Mucosa of gallbladder (tissue), 1 donor: ENCODE measurements at regions not wholly inside any gene's neighbourhood (a gene's known extent, or its start where the extent isn't known, plus 50 kb on each side); places are given as distances from the start of the nearest gene placed in this dataset.

Experiments used
- DNase-seq: peaks from one replicate; pipeline ENCODE4 v3.0.0-alpha.2; 2020; ENCODE audit warnings: low spot score
- donor health status: DM: no; HTN: no; CAD: no.

DNA sequence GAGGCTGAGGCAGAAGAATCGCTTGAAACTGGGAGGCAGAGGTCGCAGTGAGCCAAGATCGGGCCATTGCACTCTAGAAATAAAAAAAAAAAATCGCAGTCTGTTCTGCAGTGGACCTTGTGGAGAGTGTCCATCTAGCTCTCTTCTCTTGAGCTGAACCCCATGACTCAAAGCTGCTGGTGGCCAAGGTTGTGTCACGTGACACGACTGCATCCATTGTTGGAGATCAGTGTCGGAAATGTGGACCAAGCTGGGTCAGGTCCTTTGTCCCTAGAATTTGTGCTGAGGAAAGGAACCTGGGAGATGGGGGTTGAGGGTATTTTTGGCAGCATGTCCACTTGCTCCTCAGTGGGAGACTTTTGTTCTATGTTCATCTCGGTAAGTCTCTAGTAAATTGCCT lies 564.8 kb upstream of the CDH4 start:
- no peak for DNase-seq

DNA sequence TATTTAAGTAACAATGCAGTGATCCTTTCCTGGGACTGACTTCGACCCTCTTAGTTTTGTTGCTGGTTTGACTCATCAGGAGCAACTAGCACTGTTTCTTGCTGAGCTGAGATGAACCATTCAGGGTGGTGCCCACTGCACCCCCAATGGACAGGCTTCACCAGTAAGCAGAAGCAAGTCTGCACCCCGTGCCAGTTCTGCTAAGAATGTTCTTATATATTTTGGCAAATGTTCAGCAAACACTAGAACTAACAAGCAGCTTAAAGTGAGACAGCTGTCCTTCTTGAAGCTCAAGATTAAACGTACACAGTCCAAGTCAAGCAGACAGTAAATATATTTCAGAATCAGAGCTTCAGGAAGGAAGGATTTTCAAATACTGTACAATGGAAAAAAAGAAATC lies 561.3 kb upstream of the CDH4 start:
- no peak for DNase-seq

DNA sequence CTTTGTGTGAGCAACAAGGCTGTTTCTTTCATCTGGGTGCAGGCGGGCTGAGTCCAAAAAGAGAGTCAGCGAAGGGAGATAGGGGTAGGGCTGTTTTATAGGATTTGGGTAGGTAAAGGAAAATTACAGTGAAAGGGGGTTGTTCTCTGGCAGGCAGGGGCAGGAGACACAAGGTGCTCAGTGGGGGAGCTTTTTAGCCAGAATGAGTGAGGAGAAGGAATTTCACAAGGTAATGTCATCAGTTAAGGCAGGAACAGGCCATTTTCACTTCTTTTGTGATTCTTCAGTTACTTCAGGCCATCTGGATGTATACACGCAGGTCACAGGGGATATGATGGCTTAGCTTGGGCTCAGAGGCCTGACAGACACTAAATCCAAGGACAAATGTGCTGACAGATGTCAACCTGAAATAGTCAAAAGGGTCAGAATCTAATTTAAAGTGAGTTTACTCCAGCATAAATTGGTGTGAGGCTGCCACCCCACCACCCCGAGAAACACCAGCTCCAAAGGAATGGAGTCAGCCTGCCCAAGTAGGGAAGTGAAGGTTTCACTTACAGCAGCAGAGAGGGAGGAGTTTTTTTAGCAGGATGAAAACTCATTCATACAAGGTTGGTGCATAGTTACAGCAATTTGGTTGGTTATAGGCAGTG lies 560.0 kb upstream of the CDH4 start:
- DNase-seq, result no peak

DNA sequence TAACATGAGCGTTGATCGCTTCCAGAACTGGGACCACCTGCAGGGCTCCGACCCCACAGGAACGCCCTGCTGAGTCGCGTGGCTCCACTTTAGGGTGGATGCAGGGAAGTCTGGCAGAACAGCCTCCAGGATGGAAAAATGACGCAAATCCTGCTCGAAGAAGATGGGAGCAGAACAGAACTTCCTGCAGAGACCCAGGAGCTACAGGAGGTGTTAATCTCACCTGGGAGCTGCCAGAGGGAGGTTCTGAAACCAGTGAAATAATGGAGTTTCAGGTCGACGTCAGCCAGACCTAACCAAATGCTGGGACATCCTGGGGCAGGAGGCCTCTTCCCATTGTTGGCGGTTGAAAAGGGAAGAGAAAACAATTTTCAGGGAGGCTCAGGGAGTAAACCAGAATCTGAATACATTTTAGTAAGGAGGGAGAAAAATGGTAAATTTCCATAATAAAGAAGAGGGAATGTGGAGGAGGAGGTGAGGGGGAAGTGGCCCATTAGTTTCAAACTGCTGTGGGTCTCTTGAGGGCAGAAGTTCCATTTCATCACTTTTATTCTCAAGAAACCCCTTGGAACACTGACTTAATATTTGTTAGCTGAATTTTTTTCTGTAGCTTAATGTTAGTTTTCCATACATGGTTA lies 558.4 kb upstream of the CDH4 start:
- no peak for DNase-seq

DNA sequence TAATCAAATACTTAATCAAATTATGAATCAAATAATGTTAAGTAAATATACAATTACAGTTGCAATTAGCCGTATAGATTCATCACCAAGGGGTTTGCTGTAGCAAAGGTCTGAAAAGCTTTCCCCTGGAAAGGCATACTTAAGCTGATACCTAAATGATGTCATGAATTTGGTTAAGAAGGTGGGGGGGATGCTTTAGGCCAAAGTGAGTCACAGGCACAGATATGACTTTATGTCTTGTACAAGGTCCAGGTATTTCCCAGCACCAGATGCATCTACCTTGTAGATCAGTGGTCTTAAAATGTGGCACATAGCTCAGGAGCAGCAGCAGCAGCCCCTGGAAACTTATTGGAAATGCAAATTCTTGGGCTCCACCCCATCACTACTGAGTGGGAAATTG lies 557.3 kb upstream of the CDH4 start:
- no peak for DNase-seq

DNA sequence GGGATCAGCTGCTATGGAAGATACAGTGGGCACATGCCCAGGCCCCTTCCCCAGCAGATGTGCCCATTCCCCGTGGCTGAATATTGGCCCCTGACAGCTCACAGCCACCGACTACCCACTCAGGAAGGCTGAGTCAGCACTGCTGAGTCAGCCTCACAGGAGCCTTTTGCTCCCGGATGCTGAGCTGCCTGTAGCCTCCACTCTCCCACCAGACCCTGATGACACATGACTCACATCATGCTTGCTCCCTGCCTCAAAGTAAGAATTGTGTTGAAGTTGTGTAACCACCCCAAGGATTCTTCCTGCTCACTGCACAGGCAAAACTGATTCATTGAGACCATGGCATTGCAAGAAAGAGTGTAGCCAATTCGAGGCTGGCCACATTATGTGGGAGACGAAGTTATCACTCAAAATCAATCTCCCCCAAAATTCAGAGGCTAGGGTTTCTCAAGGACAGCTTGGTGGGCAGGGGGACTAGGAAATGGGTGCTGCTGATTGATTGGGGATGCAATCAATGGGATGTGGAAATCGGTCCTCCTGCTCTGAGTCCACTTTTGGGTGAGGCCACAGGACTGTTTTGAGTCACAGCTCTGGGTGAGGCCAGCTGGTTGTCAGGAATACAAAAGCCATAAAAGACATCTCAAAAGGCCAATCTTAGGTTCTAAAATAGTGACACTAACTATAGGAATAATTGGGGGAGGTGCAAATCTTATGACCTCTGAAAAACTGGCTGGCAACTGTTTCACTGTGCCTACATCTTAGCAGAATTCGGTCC lies 556.6 kb upstream of the CDH4 start:
- DNase-seq, result peak; percentile 18

DNA sequence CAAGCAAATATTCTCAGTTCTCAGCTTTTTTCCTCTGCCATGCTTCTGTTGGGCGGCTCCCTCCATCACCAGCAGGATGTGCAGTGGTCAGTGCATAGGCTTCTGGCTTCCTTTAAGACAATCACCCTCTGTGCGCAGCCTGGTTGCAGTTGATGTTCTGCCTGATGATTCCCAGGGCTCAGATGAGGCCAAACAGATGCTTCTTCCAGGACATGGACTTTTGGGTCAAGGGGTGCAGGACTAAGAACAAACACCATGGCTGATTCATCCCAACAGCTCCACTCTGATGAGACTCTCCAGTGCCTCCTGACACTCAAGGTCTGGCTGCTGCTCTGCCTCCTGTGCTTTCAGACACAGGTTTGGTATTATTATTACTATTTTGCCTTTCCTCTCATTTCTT lies 554.8 kb upstream of the CDH4 start:
- DNase-seq, result no peak

DNA sequence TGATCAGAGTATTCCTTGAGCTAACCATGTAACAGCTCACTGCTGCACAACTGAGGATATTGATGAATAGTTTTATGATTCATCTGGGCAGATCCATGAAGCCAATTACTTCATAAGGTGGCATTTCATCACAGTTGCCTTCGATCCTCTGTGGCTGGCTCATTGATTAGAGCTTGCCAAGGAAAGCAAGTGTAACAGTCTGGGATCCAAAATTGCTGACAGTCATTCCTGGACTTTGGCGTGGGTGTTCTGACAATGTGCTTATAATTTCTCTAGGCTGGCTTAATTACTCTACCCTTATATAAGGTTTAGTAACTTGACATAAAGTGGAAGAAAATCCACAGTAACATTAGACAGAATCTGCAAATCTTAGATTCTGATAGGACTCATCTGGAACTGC lies 551.3 kb upstream of the CDH4 start:
- no peak for DNase-seq

DNA sequence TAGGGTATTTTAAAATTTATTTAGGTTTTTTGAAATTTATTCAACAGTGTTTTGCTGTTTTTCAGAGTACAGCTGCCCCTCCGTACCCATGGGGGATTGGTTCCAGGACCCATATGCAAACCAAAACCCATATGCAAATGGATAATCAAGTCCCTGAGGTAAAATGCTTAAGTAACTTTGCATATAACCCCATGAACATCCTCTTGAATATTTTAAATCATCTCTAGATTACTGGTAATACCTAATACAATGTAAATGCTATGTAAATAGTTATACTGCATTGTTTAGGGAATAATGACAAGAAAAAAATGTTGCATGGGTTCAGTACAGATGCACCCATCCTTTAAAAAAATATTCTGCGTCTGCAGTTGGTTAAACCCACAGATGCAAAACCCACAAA lies 547.9 kb upstream of the CDH4 start:
- no peak for DNase-seq

DNA sequence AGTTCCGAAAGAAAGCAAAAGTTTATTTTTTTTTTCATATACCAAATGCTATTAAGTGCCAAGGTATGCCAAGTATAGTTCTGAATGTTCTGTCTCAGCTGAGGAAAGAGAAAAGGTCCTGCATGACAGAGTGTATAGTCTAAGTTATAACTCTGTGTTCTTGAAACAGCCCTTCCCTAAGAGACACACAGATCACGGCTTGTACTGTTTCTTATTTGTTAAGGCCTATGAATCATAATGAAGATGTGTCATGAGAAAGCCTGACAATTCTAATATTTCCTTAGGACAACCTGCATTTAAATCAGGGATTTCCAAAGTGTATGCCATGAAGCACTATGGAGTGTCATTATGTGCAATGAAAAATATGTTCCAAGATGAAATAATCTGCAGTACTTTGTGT lies 538.7 kb upstream of the CDH4 start:
- DNase-seq, result no peak

DNA sequence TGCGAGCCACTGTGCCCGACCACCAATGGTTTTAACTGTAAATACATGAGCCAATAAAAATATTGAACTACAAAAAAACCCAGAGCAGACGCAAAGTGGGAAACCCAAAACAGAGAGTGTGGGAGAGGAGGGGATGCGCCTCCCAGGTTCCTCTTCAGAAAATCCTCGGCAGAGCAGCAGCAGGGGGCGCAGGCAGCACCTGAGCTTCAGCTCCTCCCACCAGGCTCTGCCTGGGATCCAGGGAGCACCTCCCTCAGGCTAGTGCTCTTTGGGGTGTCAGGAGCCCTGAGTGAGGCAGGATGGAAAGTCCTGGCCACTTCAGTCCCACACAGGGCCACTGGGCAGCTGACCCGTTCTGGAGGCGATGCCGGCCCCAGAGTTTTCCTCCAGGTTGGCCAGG lies 536.9 kb upstream of the CDH4 start:
- DNase-seq, result no peak

DNA sequence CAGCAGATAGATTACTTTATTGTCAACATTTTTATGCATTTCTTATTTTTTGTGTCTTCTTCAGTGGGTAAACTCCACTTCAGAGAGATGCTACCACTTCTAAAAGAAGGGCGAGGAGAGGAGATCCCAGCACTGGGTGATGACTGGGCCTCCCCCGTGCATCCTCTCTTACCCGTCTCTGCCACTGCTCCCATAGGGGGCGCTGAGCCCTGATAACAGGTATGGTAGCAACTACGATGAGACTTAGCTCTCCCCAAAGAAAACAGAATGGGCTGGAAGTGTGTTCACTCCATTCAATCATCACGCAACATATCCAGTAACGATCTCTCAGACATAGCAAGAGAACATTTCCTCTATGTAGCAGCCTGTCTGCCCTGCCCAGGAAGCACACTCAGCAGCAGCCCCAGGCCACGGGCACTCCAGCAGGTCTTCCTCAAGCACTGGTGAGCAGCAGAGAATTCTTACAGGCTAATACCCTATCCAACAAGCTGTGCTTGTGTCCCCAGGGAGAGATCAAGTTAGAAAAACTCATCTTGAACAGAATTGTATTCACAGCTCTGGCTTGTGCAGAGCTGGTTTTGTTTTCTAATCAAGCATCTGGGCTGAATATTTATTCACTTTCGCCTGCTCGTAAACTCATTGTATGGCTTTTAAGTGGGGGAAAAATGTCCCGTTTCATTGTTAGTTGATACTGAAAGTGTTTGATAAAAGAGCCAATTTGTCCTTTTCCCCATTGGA lies 533.1 kb upstream of the CDH4 start:
- no peak for DNase-seq

DNA sequence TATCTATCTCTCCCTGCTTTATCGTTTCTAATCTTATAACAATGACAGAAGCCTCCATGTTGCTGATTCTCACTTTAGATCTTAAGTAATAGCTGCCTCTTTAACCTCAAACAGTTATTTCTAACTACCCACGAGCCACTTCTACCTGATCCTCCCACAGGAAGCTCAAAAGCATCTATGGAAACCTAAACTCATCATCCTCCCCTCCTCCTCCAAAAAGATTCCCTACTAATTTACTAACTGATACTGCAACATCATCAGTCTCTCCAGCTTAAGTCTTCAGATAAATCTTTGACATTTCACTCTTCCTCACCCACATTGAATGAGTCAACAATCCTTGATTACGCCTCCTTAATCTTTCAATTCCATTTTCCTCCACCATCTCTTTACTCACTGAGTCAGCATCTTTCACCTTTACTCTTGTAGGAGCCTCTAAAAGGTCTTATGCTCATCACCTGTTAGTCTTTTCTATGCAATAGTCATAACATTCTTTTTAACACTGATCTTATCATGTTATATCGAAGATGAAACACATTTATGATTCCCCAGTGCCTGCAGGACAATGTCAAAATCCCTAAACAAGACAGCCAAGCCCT lies 526.7 kb upstream of the CDH4 start:
- no peak for DNase-seq

DNA sequence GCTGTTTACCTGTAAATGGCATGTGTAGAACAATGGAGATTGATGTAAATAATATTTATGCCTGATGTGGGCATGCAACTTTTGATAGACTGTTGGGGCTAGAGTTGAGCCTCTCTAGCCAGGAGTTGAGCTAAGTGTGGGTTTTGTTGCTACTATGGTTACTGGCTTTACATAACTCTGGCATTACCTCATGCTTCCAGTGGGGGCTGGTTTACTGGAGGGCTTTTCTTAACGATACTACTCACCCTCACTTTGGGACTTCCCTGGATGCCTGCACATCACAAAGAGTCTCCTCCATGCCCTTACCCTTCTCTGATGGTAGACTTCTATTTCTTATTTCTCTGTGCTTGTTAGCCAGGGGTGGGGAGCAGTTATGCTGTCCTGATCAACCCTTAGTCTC lies 524.6 kb upstream of the CDH4 start:
- no peak for DNase-seq

DNA sequence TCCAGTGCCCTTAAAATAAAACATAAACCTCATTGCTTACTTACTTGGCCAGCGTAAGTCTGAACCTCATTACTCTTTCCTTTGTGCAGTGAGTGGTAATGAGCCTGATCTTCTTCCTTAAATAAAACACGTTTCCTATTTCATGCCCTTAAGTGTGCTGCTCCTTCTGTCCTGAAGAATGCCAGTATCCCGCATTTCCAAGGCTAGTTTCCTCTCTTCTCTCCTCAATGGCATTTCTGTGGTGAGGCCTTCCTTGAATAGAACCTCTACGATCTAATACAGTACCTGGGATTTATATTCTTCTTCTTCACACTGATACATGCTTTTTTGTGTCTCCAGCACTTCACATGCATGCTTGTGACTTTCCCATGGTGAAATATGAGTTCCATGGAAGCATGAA lies 523.4 kb upstream of the CDH4 start:
- DNase-seq, result no peak

DNA sequence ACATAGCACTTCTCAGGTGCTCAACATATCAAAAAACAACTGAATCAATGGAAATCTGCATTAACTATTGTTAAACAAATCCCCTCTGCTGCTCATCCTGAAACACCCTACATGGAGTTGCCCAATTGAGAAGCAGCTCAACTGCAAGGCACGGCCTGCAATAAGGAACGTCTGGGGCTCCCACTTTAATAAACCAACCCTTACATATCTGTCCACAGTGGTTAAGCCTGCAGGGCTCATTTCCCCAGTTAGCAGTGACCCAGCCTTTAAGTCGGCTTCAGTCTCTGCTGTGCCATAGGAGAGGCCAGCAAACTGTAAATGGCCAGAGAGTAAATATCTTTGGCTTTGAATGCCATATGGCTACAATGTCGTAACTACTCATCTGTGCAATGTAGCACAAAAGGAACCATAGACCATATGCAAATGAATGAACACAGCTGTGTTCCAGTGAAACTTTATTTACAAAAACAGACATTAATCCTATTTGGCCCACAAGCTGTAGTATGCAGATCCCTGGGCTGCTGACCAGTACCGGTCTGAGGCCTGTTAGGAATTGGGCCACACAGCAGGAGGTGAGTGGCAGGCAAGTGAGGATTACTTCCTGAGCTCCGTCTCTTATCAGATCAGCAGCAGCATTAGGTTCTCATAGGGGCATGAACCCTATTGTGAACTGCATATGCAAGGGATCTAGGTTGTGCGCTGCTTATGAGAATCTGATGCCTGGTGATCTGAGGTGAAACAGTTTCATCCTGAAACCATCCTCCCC lies 522.7 kb upstream of the CDH4 start:
- no peak for DNase-seq

DNA sequence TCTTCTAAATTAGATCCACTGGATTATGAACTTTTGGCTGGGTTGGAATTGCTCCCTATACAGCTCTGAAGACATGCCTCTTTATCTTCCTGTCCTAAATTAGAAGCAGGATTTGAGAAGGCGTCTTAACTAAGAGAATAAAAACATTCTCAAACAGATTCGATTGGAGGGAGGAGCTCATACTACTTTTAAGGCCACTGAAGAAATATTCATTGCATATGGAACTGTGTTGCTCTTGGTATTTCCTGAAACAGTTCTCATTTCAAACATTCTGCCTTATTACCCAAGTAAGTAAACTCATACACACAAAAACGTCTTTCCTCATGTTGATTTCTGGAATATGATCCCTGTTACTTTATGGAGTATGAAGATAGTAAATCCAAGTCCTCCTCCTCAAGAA lies 519.7 kb upstream of the CDH4 start:
- no peak for DNase-seq

DNA sequence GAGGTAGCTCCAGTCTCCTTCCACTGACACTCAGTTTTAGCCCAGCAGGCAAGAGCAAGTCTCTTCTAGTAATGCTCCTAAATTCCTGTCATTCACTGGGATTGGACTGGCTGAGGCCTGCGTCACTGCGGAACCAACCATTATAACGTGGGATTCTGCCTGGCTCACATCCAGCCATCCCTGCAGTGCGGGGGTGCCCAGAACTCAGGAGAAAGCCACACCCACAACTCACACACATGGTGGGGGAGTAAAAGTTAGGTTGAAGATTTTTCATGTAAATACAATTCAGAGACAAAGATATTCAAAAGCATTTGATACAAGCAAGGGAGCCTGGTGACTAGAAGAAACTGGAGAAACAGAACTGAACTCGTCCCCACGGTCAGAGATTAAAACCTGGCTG lies 504.0 kb upstream of the CDH4 start:
- no peak for DNase-seq

DNA sequence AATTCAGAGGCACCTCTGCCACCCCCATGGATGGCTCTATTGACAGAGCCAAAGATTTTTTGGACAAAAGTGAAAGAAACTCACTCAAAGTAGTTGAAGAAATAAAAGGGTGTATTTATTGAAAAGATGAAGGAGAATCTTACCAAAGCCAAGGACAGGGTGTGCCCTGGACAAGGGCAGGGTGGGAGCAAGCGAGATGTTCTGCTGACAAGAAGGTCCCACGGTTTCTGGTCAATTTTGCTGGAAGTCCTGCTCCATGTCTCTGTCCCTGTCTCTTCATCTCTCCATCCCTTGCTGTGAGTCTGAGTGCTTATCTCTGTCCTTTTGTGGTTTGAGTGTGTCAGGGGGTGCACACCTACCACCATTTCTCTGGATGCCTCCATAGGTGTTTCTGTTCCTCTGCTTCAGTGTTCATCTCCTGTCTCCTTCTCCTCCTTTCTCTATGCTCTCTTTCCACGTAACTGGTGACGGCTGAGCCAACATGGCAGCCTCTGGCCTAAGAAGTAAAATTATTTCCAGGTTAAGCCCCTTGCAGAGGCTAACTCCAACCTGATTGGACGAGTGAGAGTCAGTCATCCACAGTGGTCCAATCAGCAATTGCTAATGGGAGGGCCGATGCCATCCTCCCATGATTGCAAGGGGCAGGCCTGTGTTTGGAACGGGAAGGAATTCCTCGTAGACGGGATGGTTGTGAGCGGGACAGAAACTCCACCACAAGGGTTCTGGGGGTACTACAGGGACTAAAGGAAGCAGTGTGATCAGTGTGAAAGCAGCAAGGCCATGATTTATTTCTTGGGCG lies 502.1 kb upstream of the CDH4 start:
- no peak for DNase-seq

DNA sequence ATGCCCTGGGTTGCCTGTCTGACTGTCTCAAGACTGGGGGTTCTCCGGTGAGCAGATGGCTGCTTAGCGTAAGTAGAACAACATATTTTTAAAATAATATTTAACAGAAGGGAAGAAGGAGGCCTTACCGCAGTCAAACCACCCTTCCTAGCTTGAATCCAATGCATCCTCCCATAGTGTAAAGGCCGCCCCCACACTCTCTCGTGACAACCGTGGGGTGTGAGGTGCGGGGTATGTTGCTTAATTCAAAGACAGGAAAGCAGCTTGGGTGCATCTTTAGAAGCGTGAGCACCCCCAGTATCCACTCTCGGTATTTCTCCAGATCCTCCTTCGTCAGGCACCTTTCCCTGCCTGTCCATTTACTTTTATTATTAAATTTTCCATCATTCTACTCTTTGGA lies 501.2 kb upstream of the CDH4 start:
- DNase-seq, result no peak

DNA sequence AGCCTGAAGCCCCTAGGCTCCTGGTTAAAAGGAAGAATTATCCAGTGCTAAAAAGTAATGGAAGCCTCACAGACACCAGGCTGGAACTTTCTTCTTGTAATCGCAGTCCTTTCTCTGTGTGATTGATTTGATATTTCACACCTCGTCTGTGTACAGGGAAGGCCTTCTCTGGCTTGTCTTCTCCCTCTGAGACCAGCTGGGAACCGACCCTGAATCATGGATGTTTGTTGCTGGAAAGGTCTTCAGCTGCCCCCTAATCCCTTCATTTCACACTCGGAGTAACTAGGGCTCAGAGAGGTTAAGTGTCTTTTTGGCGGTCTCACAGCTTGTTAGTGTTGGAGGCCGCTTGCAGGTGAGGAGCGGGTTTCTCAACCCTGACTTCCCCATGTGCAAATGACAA lies 500.2 kb upstream of the CDH4 start:
- no peak for DNase-seq
